22Rv1 (cell line): ENCODE measurements at regions not wholly inside any gene's neighbourhood (a gene's known extent, or its start where the extent isn't known, plus 50 kb on each side); places are given as distances from the start of the nearest gene placed in this dataset.

Experiments used
- ZFX ChIP-seq: fragments of 450-650 bp; IDR thresholded peaks from 2 replicates; pipeline ENCODE4 v1.6.1; 2017; ENCODE audit warnings: antibody characterized with exemption, borderline replicate concordance
- TF ChIP-seq, protein P1 (sequence below): fragments of 450-650 bp; IDR thresholded peaks from 2 replicates; pipeline ENCODE4 v1.5.1; 2017; ENCODE audit warnings: mild to moderate bottlenecking

DNA sequence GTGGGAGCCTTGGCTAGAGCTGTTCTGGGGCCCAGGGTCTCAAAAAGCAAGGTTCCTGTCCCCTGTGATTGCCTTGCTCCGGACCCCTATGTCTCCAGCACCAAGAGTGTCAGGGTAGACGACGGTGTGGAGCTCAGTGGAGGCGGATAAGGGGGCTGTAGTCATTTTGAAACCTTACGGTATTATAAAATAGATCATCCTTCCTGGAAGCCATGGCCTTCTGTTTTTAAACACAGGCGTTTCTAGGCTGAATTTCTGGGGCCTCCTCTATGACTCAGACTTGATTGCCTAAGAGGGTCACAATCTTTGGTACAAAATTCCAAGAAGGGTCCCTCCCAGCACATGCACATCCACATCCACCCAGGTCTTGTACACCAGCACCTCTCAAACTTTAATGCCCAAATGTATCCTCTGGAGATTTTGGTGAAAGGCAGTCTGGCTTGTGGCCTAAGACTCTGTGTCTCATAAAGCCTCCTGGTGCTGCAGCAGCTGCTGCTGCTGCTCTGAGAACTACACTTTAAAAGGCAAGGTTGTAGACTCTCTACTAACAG is 70.5 kb upstream of the XCR1 start:
- TF ChIP-seq, protein P1, sequence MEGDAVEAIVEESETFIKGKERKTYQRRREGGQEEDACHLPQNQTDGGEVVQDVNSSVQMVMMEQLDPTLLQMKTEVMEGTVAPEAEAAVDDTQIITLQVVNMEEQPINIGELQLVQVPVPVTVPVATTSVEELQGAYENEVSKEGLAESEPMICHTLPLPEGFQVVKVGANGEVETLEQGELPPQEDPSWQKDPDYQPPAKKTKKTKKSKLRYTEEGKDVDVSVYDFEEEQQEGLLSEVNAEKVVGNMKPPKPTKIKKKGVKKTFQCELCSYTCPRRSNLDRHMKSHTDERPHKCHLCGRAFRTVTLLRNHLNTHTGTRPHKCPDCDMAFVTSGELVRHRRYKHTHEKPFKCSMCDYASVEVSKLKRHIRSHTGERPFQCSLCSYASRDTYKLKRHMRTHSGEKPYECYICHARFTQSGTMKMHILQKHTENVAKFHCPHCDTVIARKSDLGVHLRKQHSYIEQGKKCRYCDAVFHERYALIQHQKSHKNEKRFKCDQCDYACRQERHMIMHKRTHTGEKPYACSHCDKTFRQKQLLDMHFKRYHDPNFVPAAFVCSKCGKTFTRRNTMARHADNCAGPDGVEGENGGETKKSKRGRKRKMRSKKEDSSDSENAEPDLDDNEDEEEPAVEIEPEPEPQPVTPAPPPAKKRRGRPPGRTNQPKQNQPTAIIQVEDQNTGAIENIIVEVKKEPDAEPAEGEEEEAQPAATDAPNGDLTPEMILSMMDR = no peak
- no peak for TF ChIP-seq ZFX
